ENCODE measurements at regions not wholly inside any gene's neighbourhood (a gene's known extent, or its start where the extent isn't known, plus 50 kb on each side); places are given as distances from the start of the nearest gene placed in this dataset.

DNA sequence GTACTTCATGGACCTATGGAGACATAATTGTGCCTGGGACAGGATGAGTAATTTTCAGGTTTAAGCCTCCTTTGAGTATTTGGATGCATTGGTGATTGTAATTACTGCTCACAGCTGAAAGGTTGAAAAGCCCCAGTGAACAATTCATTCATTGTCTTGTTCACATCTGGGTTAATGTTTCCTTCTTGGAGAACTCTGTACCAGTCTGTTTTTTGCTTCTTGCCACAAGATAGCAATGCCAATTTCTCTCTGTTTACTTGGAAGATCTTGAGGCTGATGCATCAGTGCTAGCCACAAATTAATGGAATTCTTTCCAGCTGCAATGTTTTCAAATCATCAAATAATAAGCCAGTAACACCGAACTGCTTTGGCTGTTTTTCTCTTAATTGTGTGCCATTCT lies 207.8 kb downstream of the BMP2 start:
- no peak for DNase-seq (ENCODE audit: low read depth, low spot score)
- H3K36me3 ChIP-seq (ENCODE audit: control insufficient read depth in 2 of 2, extremely low read depth in 1 of 2, insufficient read depth in 2 of 2, low read length in 2 of 2) = no peaks in the 10 kb centered on the region
- H3K27me3 ChIP-seq (ENCODE audit: control insufficient read depth, extremely low read depth, insufficient read depth, low read length) = no peaks in the 10 kb centered on the region
- H3K9ac ChIP-seq (ENCODE audit: control insufficient read depth, extremely low read depth, insufficient read depth, low read length) = no peak overlapping the region
- H3K4me3 ChIP-seq (ENCODE audit: control insufficient read depth in 2 of 3, extremely low read depth in 1 of 3, insufficient read depth in 2 of 3, low read depth in 1 of 3, low read length in 3 of 3) = no peak overlapping the region
- H3K27ac ChIP-seq (ENCODE audit: control insufficient read depth, insufficient read depth, low read length) = no peak overlapping the region
- H2AFZ ChIP-seq (ENCODE audit: control insufficient read depth, low read length) = no peak overlapping the region
- H3K4me1 ChIP-seq (ENCODE audit: control insufficient read depth, extremely low read depth, insufficient read depth, low read length) = no peaks in the 10 kb centered on the region
- dilution Hi-C loops (cut with MboI; ENCODE audit: extremely low pct_ligation_motif_present, low sequenced_read_pairs) = no loop called here
- H3K9me3 ChIP-seq (ENCODE audit: control insufficient read depth, low read depth, low read length) = no peaks in the 10 kb centered on the region
- no peak for TF ChIP-seq EZH2 (IDR thresholded peaks at IDR 0.05; ENCODE audit: low read length)
- TF ChIP-seq, protein P1, sequence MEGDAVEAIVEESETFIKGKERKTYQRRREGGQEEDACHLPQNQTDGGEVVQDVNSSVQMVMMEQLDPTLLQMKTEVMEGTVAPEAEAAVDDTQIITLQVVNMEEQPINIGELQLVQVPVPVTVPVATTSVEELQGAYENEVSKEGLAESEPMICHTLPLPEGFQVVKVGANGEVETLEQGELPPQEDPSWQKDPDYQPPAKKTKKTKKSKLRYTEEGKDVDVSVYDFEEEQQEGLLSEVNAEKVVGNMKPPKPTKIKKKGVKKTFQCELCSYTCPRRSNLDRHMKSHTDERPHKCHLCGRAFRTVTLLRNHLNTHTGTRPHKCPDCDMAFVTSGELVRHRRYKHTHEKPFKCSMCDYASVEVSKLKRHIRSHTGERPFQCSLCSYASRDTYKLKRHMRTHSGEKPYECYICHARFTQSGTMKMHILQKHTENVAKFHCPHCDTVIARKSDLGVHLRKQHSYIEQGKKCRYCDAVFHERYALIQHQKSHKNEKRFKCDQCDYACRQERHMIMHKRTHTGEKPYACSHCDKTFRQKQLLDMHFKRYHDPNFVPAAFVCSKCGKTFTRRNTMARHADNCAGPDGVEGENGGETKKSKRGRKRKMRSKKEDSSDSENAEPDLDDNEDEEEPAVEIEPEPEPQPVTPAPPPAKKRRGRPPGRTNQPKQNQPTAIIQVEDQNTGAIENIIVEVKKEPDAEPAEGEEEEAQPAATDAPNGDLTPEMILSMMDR (optimal IDR thresholded peaks at IDR 0.05 in 1 of 3, IDR thresholded peaks at IDR 0.05 in 1 of 3, conservative IDR thresholded peaks at IDR 0.05 in 1 of 3; ENCODE audit: extremely low read depth in 1 of 3, insufficient read depth in 2 of 3, low read length in 3 of 3) = no peak
- no peaks in the 10 kb centered on the region for H4K20me1 ChIP-seq (ENCODE audit: control insufficient read depth, extremely low read depth, insufficient read depth, low read length)
- peak; percentile 29 for FAIRE-seq
- H3K4me2 ChIP-seq (ENCODE audit: control insufficient read depth, extremely low read depth, insufficient read depth, low read depth, low read length) = no peak overlapping the region
- H3K9me1 ChIP-seq (ENCODE audit: control insufficient read depth, extremely low read depth, insufficient read depth, low read length) = no peaks in the 10 kb centered on the region
- no peaks in the 10 kb centered on the region for H3K79me2 ChIP-seq (ENCODE audit: control insufficient read depth, insufficient read depth, low read length)

DNA sequence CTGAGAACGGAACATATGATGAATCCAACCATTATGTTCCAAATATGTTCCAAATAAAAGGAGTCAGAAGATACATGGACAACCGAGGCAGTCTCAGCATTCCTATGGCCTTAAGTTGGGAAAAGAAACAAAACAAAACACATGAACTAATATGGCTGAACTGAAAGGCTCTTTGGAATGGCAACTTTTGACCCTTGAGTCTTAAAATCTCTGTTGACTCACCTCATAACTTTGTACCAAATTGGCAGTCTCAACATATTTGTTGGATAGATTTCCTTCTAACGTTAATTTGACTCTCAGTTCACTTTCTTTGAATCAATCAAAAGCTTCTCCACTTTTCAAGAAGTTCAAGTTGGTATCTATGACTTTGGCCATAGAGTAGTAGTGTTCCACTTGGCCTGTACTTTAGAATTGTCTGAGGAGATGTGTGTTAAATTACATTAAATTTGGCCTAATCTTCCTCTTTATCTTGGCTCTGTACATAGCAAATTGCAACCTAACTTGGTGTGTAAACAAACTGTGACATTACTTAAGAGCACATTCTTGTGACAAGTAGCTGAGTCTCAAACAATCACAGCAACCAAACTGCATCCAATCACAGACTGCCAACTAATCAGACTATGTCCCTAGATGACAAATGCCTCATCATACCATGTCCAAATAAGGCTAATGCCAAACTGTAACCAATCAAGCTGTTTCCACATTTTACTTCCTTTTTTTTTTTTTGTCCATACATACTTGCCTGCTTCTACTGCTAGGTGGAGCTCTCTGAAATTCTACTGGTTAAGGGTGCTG lies 208.8 kb downstream of the BMP2 start:
- no peak overlapping the region for H2AFZ ChIP-seq (ENCODE audit: control insufficient read depth, low read length)
- DNase-seq (ENCODE audit: low read depth, low spot score) (no peak), FAIRE-seq (peak; percentile 62)

More for the DNA sequence above, 208.8 kb downstream of the BMP2 start:
- Histone ChIP-seq H3K4me2 (ENCODE audit: control insufficient read depth, extremely low read depth, insufficient read depth, low read depth, low read length) (no peak overlapping the region), H3K9me1 (ENCODE audit: control insufficient read depth, extremely low read depth, insufficient read depth, low read length) (no peaks in the 10 kb centered on the region), H3K9me3 (ENCODE audit: control insufficient read depth, low read depth, low read length) (no peaks in the 10 kb centered on the region), H3K27ac (ENCODE audit: control insufficient read depth, insufficient read depth, low read length) (no peak overlapping the region), H4K20me1 (ENCODE audit: control insufficient read depth, extremely low read depth, insufficient read depth, low read length) (no peaks in the 10 kb centered on the region), H3K27me3 (ENCODE audit: control insufficient read depth, extremely low read depth, insufficient read depth, low read length) (no peaks in the 10 kb centered on the region), H3K36me3 (ENCODE audit: control insufficient read depth in 2 of 2, extremely low read depth in 1 of 2, insufficient read depth in 2 of 2, low read length in 2 of 2) (no peaks in the 10 kb centered on the region), H3K9ac (ENCODE audit: control insufficient read depth, extremely low read depth, insufficient read depth, low read length) (no peak overlapping the region), H3K4me3 (ENCODE audit: control insufficient read depth in 2 of 3, extremely low read depth in 1 of 3, insufficient read depth in 2 of 3, low read depth in 1 of 3, low read length in 3 of 3) (no peak overlapping the region), H3K4me1 (ENCODE audit: control insufficient read depth, extremely low read depth, insufficient read depth, low read length) (no peaks in the 10 kb centered on the region), H3K79me2 (ENCODE audit: control insufficient read depth, insufficient read depth, low read length) (no peaks in the 10 kb centered on the region)
- dilution Hi-C loops (cut with MboI; ENCODE audit: extremely low pct_ligation_motif_present, low sequenced_read_pairs) = no loop called here
- TF ChIP-seq, protein P1 (optimal IDR thresholded peaks at IDR 0.05 in 1 of 3, IDR thresholded peaks at IDR 0.05 in 1 of 3, conservative IDR thresholded peaks at IDR 0.05 in 1 of 3; ENCODE audit: extremely low read depth in 1 of 3, insufficient read depth in 2 of 3, low read length in 3 of 3) = no peak
- no peak for TF ChIP-seq EZH2 (IDR thresholded peaks at IDR 0.05; ENCODE audit: low read length)

Measured in keratinocyte (primary cell).